NCI-H1105 treated with DMSO at 0.1 percent for 48 hours (cell line): ENCODE measurements at regions not wholly inside any gene's neighbourhood (a gene's known extent, or its start where the extent isn't known, plus 50 kb on each side); places are given as distances from the start of the nearest gene placed in this dataset.
"Not testable (repeated sequence)": the region's sequence is repeated elsewhere in the genome, so short reads cannot be mapped to it uniquely, and the experiment has no call there.

Source experiments
- DNase-seq: peaks from one replicate; lab custom pipeline; 2025; lab: John Stamatoyannopoulos, UW

DNA sequence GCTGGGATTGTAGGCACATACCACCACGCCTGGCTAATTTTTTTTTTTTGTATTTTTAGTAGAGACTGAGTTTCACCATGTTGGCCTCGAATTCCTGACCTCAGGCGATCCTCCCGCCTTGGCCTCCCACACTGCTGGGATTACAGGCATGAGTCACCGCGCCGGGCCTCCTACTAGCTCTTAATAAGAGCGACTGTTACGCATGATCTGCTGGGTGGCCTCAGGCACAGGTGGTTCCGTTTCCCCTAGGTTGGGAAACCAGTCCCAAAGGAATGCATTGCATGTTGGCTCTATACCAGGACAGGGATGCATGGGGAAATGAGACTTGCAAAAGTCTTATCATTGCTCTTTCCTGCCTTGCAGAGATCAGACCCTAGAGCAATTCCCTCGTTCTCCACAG, 184.7 kb upstream of the PPP1R26 start:
- no peak for DNase-seq

DNA sequence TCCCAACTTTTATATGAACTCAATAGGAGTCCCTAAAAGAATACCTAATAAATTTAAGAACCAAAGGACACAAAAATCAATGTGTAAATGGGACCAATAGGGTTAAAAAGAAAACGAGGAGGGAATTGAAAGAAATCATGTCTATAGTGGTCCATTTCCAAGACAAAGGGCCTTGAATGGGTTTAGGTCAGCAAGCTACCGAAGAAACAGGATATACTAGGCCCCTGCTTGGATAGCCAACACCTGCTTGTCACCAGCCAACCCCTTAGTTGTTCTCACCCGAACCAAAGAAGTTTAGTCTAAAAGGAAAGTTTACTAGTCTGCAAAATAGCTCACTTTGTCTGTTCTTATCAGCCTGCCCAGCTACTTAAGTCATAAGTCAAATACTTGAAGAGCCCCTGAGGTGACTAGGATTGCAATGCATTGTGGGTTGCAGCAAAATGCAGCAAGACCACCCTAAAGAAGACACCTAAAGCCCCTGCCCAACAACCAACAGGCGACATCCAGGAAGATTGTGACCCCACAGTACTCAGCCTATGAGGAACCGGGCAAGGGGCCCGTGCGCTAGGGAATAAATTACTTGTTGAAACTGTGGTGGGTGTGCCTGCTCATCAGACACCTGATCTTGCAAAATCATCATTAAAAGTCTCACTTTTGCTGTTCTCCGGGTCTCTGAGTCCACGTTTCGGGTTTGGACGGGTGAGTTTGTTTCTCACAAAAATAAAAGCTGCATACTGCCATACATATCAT, 183.9 kb upstream of the PPP1R26 start:
- no peak for DNase-seq

DNA sequence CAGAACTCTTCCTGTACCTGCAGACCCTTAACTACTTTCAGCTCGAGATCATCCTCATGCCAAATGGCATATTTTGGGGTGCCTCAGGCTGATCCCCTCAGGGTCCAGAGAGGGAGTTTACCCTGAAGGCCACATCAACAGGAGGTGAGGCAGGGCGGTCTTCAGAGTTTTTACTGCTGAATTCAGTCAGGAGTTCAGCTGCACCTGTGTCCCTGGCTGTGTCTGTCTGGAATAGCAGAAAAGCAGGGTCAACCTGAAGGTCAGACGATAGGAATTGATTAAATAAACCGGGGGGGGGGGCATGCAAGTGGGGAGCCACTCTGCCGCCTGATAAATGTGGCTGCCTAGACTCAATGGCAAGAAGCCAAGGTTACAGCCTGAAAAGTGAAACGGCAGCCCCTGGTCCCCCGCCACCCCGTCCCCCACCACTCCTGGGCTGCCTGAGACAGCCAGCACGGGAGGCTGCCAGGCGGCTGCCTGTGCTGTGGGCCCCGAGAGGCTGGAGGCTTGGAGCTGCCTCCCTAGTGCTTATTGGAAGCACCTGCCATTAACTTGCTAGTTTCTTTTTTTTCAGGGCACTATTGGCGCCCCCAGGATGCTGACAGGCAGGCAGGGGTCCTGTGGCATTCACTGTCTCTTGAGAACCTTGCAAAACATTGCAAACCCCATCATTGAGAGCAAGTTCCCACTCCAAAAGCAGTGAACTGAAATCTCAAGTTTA, 182.7 kb upstream of the PPP1R26 start:
- DNase-seq = peak; percentile 66

DNA sequence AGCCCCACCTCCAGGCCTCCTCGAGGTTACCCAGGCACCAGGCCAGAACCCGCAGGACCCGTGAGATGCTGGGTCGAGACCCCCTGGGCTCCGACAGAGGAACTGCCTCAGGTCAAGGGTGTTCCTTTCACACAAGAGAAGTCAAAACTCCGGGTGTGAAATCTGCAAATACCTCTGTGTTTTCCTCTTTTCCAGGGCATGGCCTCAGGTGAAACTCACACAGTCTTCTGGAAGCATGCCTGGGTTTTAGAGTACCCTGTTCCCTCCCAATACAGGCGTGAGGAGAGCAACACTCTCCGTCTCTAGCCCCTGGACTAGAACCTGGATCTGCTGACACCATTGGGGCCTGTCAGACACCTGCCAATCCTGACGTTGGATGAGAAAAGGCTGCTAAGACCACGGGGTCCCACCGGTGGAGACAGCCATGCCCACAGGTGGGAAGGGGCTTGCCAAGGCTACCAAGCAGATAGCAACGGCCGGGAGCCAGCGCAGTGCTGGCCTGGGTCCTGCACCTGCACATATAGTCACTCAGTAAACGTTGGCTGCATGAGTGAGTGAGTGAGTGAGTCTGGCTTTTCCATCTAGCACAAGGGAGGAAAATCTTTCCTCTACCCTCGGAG, 182.0 kb upstream of the PPP1R26 start:
- no peak for DNase-seq

DNA sequence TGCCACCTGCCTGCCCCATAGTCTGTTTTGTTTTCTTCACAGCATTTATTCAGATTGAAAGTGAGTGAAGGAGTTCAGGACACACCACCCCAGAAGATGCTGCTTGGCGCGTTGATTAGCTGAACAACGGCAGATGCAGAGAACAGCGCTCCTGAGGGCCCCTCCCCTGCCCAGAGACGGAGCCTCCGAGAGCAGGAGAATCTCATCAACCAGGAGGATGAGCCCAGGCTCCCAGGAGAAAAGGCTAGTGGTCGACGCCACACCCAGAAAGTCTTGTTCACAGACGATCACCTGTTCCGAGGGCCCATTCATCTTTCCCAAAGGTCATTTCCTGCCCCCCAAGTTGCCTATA, 180.4 kb upstream of the PPP1R26 start:
- DNase-seq = no peak

DNA sequence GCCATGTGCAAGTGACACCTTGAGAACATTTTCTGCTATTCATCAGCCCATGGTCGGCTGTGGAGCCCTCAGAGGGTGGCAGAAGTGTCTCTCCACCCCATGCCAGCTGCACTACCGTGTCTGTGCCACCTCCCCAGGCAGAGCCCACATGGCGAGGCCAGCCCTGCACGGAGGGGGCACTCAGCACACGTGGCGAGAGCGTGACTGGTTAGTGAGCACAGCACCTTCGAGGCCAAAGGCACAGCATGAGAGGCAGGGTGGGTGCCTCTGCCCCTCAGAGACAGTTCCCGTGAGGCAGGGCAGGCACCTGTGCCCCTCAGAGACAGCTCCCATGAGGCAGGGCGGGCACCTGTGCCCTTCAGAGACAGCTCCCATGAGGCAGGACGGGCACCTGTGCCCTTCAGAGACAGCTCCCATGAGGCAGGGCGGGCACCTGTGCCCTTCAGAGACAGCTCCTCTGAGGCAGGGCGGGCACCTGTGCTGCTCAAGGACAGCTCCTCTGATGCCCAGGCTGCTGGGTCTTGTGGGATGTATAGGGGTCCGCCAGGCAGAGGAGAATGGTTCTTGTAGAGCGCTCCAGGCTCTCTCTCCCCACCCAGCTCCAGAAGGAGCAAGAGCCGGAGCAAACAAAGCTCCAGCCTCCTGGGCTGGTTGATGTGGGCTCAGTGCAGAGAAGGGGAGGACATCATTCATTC, 179.8 kb upstream of the PPP1R26 start:
- DNase-seq = no peak

DNA sequence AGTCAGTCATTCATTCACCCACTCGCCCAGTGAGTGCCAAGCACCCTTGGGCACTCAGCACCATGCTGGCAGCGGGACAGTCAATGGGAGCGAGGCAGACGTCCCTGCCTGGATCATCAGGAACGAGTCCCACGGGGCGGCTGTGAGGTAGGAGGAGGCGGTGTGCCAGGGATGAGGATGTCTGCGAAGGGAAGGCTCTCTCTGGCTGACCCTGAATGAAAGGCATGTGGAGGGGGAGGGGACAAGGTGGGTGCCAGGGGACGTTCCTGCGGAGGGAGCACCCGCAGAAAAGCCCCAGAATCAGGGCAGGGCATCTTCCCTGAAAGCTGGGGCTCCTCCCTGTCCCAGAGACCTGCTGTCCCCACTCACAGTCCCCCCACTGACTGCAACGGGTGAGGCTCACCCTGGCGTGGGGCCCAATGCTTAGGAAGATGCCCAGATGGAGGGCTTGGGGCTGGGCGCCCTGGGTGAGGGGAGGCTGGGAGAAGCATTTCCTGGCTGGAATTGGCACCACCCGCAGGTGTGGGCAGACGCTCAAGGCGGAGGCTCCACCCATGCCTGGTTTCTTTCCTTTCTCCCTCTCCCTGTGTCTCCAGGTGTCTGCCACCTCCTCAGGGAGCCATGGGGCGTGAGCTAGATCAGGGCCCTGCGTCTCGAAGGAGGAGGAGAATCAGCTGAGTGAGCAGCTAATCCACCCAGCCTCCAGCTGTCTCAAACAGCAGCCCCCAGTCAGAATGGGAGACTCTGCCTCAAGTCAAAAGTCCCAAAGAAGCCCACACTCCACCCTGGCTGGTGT, 179.0 kb upstream of the PPP1R26 start:
- DNase-seq = peak; percentile 12

DNA sequence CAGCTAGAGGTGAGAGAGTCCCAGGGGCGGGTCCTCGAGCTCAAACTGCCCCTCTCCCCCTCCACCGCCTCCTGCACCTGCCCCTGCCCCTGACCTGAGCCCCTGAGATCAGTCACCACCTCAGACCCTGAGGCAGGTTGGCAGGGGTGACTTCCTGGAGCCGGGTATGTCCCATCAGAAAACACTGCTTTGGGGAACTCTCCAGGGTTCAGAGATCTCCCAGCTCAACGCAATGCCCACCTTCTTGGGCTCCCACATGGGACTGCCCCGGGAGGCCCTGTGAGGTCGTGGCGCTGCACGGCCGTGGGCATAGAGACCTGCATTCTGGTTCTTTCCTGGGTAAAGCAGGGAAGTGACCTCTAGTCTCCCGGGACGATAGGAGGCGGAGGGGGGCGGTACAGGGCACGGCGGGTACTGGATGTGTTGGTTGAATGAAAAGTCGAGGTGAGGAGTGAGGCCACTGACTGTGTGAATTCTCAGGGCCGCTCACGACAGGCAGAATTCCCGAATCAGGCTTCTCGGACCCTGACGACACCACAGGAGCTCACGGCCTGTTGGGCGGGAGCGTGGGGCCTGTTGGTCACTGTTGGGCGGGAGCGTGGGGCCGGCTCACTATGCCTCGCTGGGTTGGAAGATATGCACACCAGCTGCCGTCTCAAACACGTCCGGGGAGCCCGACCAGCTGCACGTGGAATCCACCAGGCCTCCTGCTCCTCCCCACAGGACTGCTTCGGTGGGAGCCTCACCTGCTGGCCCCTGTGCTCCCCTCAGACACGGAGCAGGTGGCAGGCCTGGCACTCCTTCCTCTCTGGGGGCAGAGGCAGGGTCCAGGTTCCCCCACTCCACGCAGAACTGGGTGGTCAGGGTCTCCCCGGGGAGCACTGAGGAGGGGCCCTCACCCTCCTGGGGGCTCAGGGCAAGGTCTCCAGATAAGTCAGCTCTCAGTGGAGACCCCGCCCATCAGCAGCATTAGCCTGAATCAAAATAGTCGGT, 178.0 kb upstream of the PPP1R26 start:
- no peak for DNase-seq

DNA sequence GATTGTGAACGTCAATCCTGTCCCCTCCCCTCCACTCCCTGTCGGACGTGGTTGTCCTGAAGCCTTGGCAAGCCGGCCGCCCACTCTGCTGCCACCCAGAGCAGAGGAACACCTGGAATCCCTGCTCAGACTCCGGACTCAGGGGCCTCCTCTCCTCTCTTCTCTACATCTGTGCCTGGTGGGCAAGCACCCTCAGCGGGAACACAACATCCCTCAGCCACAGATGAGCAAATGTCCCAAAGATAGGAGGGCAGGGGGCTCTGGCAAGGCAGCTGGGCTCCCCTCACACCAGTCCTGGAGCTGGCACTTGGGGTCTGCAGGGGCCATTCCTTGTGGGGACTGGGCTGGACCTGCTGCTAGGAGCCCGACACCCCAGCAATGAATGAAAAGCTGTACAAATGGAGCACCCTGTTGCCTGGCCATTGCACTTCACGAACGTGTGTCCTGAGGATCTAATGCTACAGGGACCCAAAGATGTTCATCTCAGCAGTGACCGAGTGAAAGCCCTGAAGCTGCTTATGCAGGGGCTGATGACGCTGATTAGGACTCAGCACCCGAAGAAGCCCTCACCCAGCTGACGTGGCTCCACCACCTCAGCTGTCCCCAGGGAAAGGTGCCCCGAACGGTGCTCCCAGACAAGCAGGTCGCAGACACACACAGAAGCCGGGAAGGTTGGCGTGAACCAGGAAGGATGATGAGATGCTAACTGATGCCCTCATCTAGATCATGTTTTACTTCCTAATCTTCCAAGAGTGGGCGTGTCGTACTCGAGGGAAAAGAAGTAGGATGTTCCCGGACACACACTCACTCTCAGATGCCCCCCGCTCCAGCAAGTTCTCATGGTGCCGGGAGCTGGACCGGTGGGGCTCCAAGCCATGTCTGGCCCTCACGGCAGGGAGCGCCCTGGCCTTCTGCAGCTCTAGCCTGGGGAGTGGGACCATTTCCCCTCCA, 177.0 kb upstream of the PPP1R26 start:
- DNase-seq = no peak

DNA sequence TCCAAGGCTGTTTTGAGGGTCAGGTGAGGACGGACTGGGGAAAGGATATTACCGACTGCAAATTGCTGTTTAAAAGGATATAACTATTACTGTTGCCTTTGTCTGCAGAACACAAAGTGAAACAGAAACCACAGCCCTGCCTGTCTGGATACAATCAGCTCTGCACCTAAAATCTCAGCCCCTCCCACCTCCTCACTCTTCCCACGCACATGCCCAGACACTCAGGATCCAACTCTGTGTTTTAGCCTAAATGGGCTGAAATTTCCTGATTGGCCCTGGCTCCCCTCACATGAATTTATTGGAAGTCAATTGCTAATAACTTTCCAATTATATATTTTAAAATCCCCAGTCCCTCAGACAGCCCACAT, 176.3 kb upstream of the PPP1R26 start:
- DNase-seq = no peak

DNA sequence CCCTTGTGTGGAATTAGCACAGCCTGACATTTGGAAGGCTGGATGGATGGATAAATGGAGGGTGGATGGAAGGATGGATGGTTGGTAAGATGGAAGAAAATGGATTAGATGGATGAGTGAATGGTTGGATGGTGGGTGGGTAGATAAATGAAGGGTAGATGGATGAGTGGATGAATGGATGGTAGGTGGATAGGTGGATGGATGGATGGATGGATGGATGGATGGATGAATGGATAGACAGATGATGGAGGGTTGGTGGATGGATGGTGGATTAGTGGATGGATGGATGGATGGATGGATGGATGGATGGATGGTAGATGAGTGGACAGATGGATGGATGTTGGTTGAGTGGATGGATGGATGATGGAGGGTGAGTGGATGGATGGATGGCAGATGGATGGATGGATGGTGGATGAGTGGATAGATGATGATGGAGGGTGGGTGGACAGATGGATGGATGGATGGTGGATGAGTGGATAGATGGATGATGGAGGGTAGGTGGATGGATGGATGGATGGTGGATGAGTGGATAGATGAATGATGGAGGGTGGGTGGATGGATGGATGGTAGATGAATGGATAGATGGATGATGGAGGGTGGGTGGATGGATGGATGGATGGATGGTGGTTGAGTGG, 175.6 kb upstream of the PPP1R26 start:
- no peak for DNase-seq

DNA sequence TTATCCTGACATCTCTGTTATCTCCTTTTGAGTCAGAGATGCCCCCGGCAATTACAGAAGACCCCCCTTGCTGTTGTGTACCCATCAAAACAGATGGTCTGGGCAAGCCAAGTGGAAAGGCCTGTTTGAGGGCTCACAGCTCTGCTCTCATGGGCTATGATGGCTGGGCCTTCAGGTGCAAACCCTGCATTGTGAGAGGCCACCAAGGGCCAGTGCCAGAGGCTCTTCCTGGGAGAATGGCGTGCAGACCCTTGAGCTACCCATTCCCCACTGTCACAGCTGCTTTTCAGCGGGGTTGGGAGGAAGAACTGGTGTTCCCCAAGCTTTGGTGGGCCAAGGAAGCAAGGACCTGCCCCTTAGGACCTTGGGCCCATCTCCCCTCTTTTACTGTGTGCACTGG, 174.7 kb upstream of the PPP1R26 start:
- no peak for DNase-seq

DNA sequence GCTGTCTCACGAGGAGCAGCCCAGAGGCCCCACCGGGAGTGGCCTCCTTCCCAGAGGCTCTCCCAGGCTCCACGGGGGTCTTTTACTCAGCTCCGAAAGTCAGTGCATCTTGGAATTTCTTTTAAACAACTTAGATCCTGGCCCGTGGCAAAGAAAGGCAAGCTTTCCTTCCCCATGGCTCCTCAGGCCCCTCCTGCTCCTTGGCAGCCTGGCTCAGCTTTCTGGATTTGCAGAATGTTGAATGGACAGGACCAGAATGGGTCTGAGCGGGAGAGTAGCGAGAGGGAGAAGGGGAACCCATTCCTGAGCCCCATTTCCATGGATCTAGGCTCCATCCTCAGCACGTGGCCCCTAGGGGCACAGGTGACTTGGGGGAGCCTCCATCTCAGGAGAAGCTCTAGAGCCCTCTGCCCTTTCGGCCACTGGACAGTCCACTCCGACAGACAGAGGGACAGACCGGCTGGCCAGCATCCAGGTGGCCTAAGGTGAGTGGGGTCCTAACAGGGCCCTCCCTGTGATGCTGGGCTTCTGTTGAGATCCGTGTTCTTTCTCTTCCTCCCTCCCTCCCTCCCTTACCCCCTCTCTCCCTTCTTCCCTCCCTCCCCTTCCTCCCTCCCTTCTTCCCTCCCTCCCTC, 173.9 kb upstream of the PPP1R26 start:
- DNase-seq = no peak

DNA sequence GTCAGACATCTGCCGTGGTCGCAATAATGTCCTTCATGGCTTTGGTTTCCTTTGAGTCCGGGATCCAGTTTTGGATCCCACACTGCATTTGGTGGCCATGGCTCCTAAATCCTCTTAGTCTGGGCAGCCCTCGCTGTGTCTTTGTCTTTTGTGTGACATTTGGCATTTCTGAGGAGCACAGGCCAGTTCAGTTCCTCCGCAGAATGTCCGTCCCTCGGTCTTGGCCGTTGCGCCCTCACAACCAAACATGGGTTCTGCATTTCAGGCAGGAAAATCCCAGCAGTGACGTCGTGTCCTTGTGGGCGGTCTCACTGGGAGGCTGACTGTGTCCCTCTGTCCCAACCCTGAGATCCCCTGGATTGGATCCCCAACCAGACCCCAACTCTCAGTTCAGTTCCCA, 172.9 kb upstream of the PPP1R26 start:
- no peak for DNase-seq

DNA sequence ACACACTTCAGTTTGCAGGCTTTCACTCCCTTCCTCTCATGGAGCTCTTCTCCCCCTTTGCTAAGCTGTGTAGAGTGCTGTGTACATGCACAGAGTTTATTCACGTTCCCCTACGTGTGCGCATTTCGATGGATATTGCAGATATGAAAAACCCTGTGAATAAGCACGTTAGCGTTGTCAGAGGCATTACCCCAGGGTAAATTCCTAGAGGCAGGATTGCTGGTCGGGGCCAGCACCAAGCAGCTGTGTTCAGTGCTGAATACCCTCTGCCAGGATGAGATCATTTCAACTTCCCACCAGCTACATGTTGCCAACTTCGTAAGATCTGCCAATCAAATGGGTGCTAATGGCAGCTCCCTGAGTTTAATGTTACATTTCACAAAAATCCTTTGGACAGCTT, 172.3 kb upstream of the PPP1R26 start:
- DNase-seq = no peak

DNA sequence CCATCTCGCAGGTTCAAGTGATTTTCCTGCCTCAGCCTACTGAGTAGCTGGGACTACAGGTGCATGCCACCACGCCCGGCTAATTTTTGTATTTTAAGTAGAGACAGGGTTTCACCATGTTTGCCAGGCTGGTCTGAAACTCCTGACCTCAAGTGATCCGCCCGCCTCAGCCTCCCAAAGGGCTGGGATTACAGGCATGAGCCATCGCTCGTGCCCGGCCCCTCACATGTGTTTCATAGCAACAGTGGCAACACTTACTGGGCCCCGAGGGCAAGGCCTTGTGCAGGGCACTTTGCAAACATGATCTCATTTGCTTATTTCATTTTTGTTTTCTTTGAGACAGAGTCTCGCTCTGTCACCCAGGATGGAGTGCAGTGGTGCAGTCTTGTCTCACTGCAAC, 171.7 kb upstream of the PPP1R26 start:
- DNase-seq = not testable (repeated sequence)

DNA sequence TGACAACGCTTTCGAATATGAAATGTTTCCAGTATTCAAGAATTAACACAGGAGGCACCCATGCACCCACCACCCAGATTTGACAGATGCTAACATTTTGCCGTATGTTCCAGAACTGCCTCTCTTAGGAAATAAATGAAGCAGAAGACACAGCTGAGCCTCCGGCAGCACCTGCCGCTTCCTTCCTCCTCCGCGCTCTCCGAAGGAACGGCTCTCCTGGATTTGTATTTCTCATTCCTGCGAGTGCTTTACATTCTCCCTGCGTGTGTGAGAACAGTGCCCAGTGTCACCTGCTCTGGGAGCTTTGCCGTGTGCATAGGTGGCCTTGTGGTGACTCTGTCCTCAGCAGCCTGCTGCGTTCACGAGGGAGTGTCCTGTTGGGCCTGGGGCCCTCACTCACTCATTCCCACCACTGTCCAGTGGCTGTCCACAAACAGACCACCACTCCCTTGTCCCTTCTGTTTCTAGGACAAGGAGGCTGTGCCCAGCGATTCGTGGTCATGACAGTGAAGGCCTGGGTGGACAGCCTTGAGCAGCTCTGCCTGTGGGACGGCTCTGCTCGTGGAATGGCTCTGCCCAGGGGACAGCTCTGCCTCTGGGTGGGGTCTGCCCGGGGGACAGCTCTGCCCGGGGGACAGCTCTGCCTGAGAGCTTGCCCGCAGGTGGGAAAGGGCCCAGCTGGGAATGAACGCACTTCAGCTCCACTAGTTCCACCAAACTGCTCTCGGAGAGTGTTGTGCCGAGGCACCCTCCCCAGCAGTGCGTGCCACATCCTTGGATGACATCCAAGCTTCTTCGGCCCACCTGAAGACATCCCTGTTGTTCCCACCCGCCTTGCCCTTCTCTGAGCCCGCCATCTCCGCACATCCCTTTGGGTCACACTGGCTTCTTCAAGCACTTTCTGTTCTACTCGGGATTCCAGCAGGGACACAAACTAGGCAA, 170.5 kb upstream of the PPP1R26 start:
- no peak for DNase-seq

DNA sequence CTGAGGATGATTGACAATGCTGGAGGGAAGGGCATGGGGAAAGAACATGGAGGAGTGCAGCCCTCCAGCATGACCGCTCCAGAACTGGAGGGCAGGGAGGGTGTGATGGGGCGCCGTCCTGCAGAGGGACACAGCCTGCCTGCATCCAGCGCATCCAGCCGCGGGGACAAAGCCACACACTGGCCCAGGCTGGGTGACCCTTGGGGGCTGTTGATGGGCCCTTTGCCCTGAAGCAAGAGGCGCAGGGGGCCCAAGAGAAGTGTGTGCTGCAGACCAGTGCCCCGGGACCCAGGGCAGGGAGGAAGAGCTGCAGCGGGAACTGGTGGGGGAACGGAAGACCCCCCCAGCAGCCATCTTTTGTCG, 169.8 kb upstream of the PPP1R26 start:
- no peak for DNase-seq
